ENCODE measurements at regions not wholly inside any gene's neighbourhood (a gene's known extent, or its start where the extent isn't known, plus 50 kb on each side); places are given as distances from the start of the nearest gene placed in this dataset.

GRCh38 chr12:29971446-29971845, 187.7 kb upstream of the TMTC1 start:
- DNase-seq (ENCODE audit: insufficient read length, low spot score) = no peak
- FAIRE-seq = no peak
- no peak for TF ChIP-seq POLR2A (IDR thresholded peaks at IDR 0.05; ENCODE audit: low read depth, low read length)
- no peak for TF ChIP-seq SPI1 (IDR thresholded peaks at IDR 0.05; ENCODE audit: low read depth, low read length)
- TF ChIP-seq POU2F2 (IDR thresholded peaks at IDR 0.05; ENCODE audit: low read depth, low read length) = no peak
- TF ChIP-seq TAF1 (IDR thresholded peaks at IDR 0.05; ENCODE audit: low read depth, low read length) = no peak
- no peak for TF ChIP-seq PAX5 (IDR thresholded peaks at IDR 0.05; ENCODE audit: insufficient read depth, low read length, severe bottlenecking)
- TF ChIP-seq POLR2AphosphoS5 (IDR thresholded peaks at IDR 0.05; ENCODE audit: low read depth, low read length) = no peak

DNA sequence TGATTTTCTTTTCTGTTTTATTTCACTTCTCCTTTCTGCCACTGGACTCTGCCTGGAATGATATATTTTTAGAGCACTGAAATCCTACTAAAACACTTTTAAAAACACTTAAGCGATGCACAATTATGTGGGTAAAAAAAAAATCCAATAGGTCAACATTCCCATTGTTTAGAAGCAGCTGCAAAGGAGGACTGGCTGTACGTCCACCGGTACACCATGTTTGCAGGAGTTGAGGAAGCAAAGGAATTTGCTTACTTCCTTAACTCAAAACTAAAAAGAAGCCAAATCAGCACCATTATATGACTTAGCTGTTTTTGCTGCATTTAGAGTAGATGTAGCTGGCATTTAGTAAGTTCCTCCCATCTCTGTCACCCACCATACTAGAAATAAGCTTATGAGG, 186.8 kb upstream of the TMTC1 start:
- DNase-seq (ENCODE audit: insufficient read length, low spot score) (no peak), FAIRE-seq (no peak)
- TF ChIP-seq TAF1 (IDR thresholded peaks at IDR 0.05; ENCODE audit: low read depth, low read length) (no peak), POU2F2 (IDR thresholded peaks at IDR 0.05; ENCODE audit: low read depth, low read length) (no peak), PAX5 (IDR thresholded peaks at IDR 0.05; ENCODE audit: insufficient read depth, low read length, severe bottlenecking) (no peak), POLR2A (IDR thresholded peaks at IDR 0.05; ENCODE audit: low read depth, low read length) (no peak), POLR2AphosphoS5 (IDR thresholded peaks at IDR 0.05; ENCODE audit: low read depth, low read length) (no peak), SPI1 (IDR thresholded peaks at IDR 0.05; ENCODE audit: low read depth, low read length) (no peak)

GRCh38 chr12:29962276-29963035, 178.7 kb upstream of the TMTC1 start:
- no peak for TF ChIP-seq SPI1 (IDR thresholded peaks at IDR 0.05; ENCODE audit: low read depth, low read length)
- no peak for TF ChIP-seq PAX5 (IDR thresholded peaks at IDR 0.05; ENCODE audit: insufficient read depth, low read length, severe bottlenecking)
- TF ChIP-seq POU2F2 (IDR thresholded peaks at IDR 0.05; ENCODE audit: low read depth, low read length) = no peak
- no peak for TF ChIP-seq POLR2A (IDR thresholded peaks at IDR 0.05; ENCODE audit: low read depth, low read length)
- no peak for TF ChIP-seq TAF1 (IDR thresholded peaks at IDR 0.05; ENCODE audit: low read depth, low read length)
- no peak for TF ChIP-seq POLR2AphosphoS5 (IDR thresholded peaks at IDR 0.05; ENCODE audit: low read depth, low read length)
- FAIRE-seq (no peak), DNase-seq (ENCODE audit: insufficient read length, low spot score) (no peak)

- TF ChIP-seq PAX5 (IDR thresholded peaks at IDR 0.05; ENCODE audit: insufficient read depth, low read length, severe bottlenecking) = no peak
- TF ChIP-seq SPI1 (IDR thresholded peaks at IDR 0.05; ENCODE audit: low read depth, low read length) = no peak
- TF ChIP-seq POU2F2 (IDR thresholded peaks at IDR 0.05; ENCODE audit: low read depth, low read length) = no peak
- no peak for TF ChIP-seq POLR2AphosphoS5 (IDR thresholded peaks at IDR 0.05; ENCODE audit: low read depth, low read length)
- no peak for TF ChIP-seq POLR2A (IDR thresholded peaks at IDR 0.05; ENCODE audit: low read depth, low read length)
- no peak for TF ChIP-seq TAF1 (IDR thresholded peaks at IDR 0.05; ENCODE audit: low read depth, low read length)
- FAIRE-seq (no peak), DNase-seq (ENCODE audit: insufficient read length, low spot score) (no peak)
These were observed 177.5 kb upstream of the TMTC1 start for GRCh38 chr12:29961231-29961630.

DNA sequence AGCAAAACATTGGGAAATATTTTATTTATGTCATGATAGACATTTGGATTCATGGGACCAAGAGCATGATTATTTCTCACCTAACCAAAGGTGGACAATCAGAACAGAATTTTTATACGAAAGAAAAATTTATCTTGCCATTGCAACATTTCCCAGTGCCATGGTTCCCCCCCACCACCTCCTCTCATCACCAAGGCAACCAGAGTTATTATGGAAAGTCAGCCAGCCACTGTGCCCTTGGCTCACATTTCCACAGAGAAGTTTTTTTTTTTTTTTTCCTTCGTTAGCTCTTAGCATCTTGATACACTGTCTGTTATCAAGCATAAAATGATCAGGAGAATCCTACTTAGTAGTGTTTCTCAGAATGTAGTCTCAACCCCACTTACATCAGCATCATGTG, 176.4 kb upstream of the TMTC1 start:
- DNase-seq (ENCODE audit: insufficient read length, low spot score) (no peak), FAIRE-seq (no peak)
- TF ChIP-seq SPI1 (IDR thresholded peaks at IDR 0.05; ENCODE audit: low read depth, low read length) (no peak), TAF1 (IDR thresholded peaks at IDR 0.05; ENCODE audit: low read depth, low read length) (no peak)

DNA sequence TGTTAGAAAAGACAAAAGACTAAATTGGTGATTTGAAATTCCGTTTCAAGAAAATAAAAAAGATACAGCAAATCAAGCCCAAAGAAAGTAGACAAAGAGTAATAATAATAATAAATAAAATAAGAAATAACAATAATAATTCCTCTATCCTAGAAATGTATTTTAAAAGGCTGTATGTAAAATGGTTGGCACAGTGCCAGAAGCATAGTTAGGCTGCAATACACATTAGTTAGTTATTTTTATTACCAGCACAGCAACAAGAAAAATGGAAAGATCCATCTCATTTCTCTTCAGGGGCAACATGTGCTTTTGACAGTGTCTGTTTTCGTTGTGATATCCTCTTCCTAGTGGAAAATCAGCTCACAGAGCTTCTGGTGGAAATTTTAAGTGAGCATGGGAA, 174.1 kb upstream of the TMTC1 start:
- TF ChIP-seq TAF1 (IDR thresholded peaks at IDR 0.05; ENCODE audit: low read depth, low read length) (no peak), PAX5 (IDR thresholded peaks at IDR 0.05; ENCODE audit: insufficient read depth, low read length, severe bottlenecking) (no peak), POU2F2 (IDR thresholded peaks at IDR 0.05; ENCODE audit: low read depth, low read length) (no peak), SPI1 (IDR thresholded peaks at IDR 0.05; ENCODE audit: low read depth, low read length) (no peak), POLR2AphosphoS5 (IDR thresholded peaks at IDR 0.05; ENCODE audit: low read depth, low read length) (no peak), POLR2A (IDR thresholded peaks at IDR 0.05; ENCODE audit: low read depth, low read length) (no peak)
- FAIRE-seq = no peak
- no peak for DNase-seq (ENCODE audit: insufficient read length, low spot score)

DNA sequence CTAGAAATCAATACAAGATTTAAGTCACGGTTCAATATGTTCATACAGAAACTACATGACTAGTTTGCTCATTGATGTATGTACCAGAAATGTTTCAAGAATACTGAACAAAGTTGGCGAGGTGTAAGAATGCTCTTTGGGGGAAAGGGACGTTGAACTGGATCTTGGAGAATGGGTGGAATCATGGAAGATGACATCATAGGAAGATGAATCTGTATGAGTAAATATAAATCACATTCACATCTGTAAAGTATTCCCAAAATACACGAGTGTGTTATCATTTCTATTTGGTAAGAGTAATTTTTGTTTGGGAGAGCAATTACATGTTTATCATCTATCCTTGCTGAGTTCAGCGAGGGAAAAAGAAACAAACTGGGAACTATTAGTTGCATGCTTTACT, 162.2 kb upstream of the TMTC1 start:
- no peak for FAIRE-seq
- TF ChIP-seq PAX5 (IDR thresholded peaks at IDR 0.05; ENCODE audit: insufficient read depth, low read length, severe bottlenecking) = no peak
- no peak for TF ChIP-seq POU2F2 (IDR thresholded peaks at IDR 0.05; ENCODE audit: low read depth, low read length)
- TF ChIP-seq POLR2A (IDR thresholded peaks at IDR 0.05; ENCODE audit: low read depth, low read length) = no peak
- TF ChIP-seq SPI1 (IDR thresholded peaks at IDR 0.05; ENCODE audit: low read depth, low read length) = no peak
- no peak for TF ChIP-seq POLR2AphosphoS5 (IDR thresholded peaks at IDR 0.05; ENCODE audit: low read depth, low read length)
- no peak for TF ChIP-seq TAF1 (IDR thresholded peaks at IDR 0.05; ENCODE audit: low read depth, low read length)

DNA sequence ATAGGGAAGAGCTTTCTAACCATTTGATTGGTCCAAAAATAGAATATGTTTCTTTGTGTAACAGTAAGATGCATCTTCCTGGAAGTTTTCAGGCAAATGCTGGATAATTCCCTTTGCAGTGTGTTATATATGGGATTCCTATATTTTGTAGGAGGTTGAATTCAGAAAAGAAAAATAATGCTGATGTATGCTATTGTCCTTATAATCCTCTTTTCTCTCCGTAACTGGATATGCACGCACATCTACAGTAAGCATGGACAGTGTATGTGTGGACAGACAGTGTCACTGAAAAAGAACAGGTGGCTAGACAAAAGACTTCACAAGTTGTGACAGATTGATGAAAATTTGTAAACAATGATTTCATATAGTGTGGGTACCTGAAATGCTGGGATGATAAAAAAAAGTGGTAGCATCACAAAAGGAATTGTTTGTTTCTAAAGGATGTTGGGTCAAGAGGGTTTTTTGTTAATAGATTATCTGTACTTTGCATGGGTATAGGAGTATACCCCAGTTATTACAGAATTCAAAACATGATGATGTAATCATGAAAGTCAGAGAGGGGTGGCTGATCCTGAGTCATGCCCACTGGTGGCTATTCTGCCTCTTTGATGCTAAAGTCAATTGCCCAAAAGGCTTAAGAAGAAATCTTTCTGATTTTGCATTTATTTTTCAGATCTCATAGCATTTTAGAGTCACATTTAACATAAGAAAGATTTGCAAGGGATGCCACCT, 160.7 kb upstream of the TMTC1 start:
- TF ChIP-seq SPI1 (IDR thresholded peaks at IDR 0.05; ENCODE audit: low read depth, low read length) (no peak), PAX5 (IDR thresholded peaks at IDR 0.05; ENCODE audit: insufficient read depth, low read length, severe bottlenecking) (no peak), TAF1 (IDR thresholded peaks at IDR 0.05; ENCODE audit: low read depth, low read length) (no peak), POLR2A (IDR thresholded peaks at IDR 0.05; ENCODE audit: low read depth, low read length) (no peak), POLR2AphosphoS5 (IDR thresholded peaks at IDR 0.05; ENCODE audit: low read depth, low read length) (no peak), POU2F2 (IDR thresholded peaks at IDR 0.05; ENCODE audit: low read depth, low read length) (no peak)
- no peak for FAIRE-seq
- DNase-seq (ENCODE audit: insufficient read length, low spot score) = no peak

More for the DNA sequence above, 162.2 kb upstream of the TMTC1 start:
- no peak for DNase-seq (ENCODE audit: insufficient read length, low spot score)

GRCh38 chr12:29943683-29944082, 159.9 kb upstream of the TMTC1 start:
- DNase-seq (ENCODE audit: insufficient read length, low spot score) (no peak), FAIRE-seq (no peak)
- TF ChIP-seq PAX5 (IDR thresholded peaks at IDR 0.05; ENCODE audit: insufficient read depth, low read length, severe bottlenecking) (no peak), POU2F2 (IDR thresholded peaks at IDR 0.05; ENCODE audit: low read depth, low read length) (no peak)

All from GM12891 (cell line).